GM21786 (cell line): ENCODE measurements at regions not wholly inside any gene's neighbourhood (a gene's known extent, or its start where the extent isn't known, plus 50 kb on each side); places are given as distances from the start of the nearest gene placed in this dataset.

ENCODE experiments used
- ATAC-seq: cut with Tn5 transposase; IDR thresholded peaks from one replicate; pipeline ENCODE4 v1.9.1; 2021; ENCODE audit not compliant: unreplicated experiment

GRCh38 chr2:103012590-103012989, 250.8 kb downstream of the TMEM182 start:
- no peak for ATAC-seq

- ATAC-seq, result no peak
Measured at GRCh38 chr2:103025056-103025455, 263.2 kb downstream of the TMEM182 start.

GRCh38 chr2:103028181-103028580, 266.4 kb downstream of the TMEM182 start:
- no peak for ATAC-seq
